H1 (cell line): ENCODE measurements at regions not wholly inside any gene's neighbourhood (a gene's known extent, or its start where the extent isn't known, plus 50 kb on each side); places are given as distances from the start of the nearest gene placed in this dataset.

ENCODE experiments used
- CTCF ChIA-PET: fragments of 300-600 bp; sonication (Branson Sonifier 250); formaldehyde crosslinking; loops from one replicate; lab custom pipeline; 2021; ENCODE audit not compliant: partially characterized antibody; lab: Charles Lee
- POLR2A ChIA-PET: fragments of 300-600 bp; sonication (Branson Sonifier 250); formaldehyde crosslinking; loops from one replicate; lab custom pipeline; 2021; ENCODE audit warnings: inconsistent platforms; ENCODE audit not compliant: partially characterized antibody; lab: Charles Lee
- DNase-seq, 2 experiments: peaks; one replicate each; pipeline versions ENCODE4 v3.0.0 to v3.0.0-alpha.2; 2010 to 2022; ENCODE audit warnings: low spot score in 2 of 2, low read depth in 1 of 2, mixed read lengths in 1 of 2
- FAIRE-seq: peaks from 2 replicates; lab custom pipeline; 2011; peaks lifted over from hg19 to GRCh38; lab: Jason Lieb, UNC
- H2AFZ ChIP-seq: 2 replicates; pipeline ENCODE4 v1.8.1; 2012; ENCODE audit warnings: low read length, inconsistent platforms
- H2AK5ac ChIP-seq: 2 replicates; pipeline ENCODE4 v1.6.1; 2013; ENCODE audit warnings: low read depth, low read length
- H2BK120ac ChIP-seq: replicated peaks from 2 replicates; pipeline ENCODE3; 2013; ENCODE audit warnings: low read depth, low read length, inconsistent platforms
- H2BK12ac ChIP-seq: 2 replicates; pipeline ENCODE4 v1.6.1; 2013; ENCODE audit warnings: low read depth, low read length
- H2BK15ac ChIP-seq: 2 replicates; pipeline ENCODE4 v1.6.1; 2013; ENCODE audit warnings: low read length
- H2BK20ac ChIP-seq: 2 replicates; pipeline ENCODE4 v1.6.1; 2013; ENCODE audit warnings: low read length
- H2BK5ac ChIP-seq: 2 replicates; pipeline ENCODE4 v1.6.1; 2013; ENCODE audit warnings: low read depth, low read length
- H3K14ac ChIP-seq: 2 replicates; pipeline ENCODE4 v1.6.1; 2013; ENCODE audit warnings: inconsistent platforms; ENCODE audit not compliant: insufficient read length
- H3K18ac ChIP-seq: 2 replicates; pipeline ENCODE4 v1.6.1; 2013; ENCODE audit warnings: low read length; ENCODE audit errors: extremely low read depth
- H3K23ac ChIP-seq: 2 replicates; pipeline ENCODE4 v1.6.1; 2013; ENCODE audit warnings: inconsistent platforms; ENCODE audit not compliant: insufficient read length
- H3K23me2 ChIP-seq: 2 replicates; pipeline ENCODE4 v1.6.1; 2013; ENCODE audit warnings: low read depth, low read length
- H3K27ac ChIP-seq: 2 replicates; pipeline ENCODE4 v1.6.1; 2011; ENCODE audit warnings: low read depth, low read length, inconsistent platforms
- H3K27me3 ChIP-seq, 4 experiments: replicated peaks in 1 of 4; 1 replicate in 1 of 4; 2 replicates in 3 of 4; pipeline versions ENCODE4 v1.6.1 to v1.8.1; 2011 to 2013; ENCODE audit warnings: low read length in 3 of 4, mild to moderate bottlenecking in 3 of 4, inconsistent platforms in 2 of 4, mixed read lengths in 2 of 4, moderate library complexity in 1 of 4; ENCODE audit not compliant: control insufficient read depth in 3 of 4, insufficient read depth in 3 of 4; ENCODE audit errors: extremely low read depth in 1 of 4
- H3K36me3 ChIP-seq, 4 experiments: 2 replicates each; pipeline versions ENCODE4 v1.6.1 to v1.8.1; 2011 to 2013; ENCODE audit warnings: mild to moderate bottlenecking in 4 of 4, low read length in 3 of 4, moderate library complexity in 2 of 4, control low read depth in 1 of 4, inconsistent platforms in 1 of 4; ENCODE audit not compliant: insufficient read depth in 4 of 4, control insufficient read depth in 2 of 4
- H3K4ac ChIP-seq: replicated peaks from 2 replicates; pipeline ENCODE3; 2013; ENCODE audit warnings: low read length, low read depth, mixed read lengths, inconsistent platforms; ENCODE audit not compliant: insufficient read length
- H3K4me1 ChIP-seq, 4 experiments: replicated peaks in 1 of 4; 1 replicate in 1 of 4; 2 replicates in 3 of 4; pipeline versions ENCODE4 v1.6.1 to v1.8.1; 2011 to 2013; ENCODE audit warnings: low read length in 3 of 4, inconsistent platforms in 2 of 4, mixed read lengths in 1 of 4; ENCODE audit not compliant: insufficient read depth in 4 of 4, control insufficient read depth in 3 of 4
- H3K4me2 ChIP-seq, 2 experiments: 2 replicates each; pipeline versions ENCODE4 v1.6.1 to v1.8.1; 2011 to 2013; ENCODE audit warnings: low read depth in 2 of 2, low read length in 2 of 2, control low read depth in 1 of 2, inconsistent platforms in 1 of 2, mild to moderate bottlenecking in 1 of 2; ENCODE audit not compliant: insufficient read depth in 1 of 2
- H3K4me3 ChIP-seq, 4 experiments: fragments of 200-600, 300-600 bp in 1 of 4; sonication (generic), shearing (Covaris generic), sonication (Bioruptor Twin) in 1 of 4; 2 replicates each; pipeline versions ENCODE4 v1.5.1 to v1.8.1; 2011 to 2016; ENCODE audit warnings: low read length in 4 of 4, low read depth in 3 of 4, control low read depth in 2 of 4, inconsistent platforms in 2 of 4, mild to moderate bottlenecking in 2 of 4, mixed read lengths in 1 of 4, moderate library complexity in 1 of 4; ENCODE audit not compliant: insufficient read depth in 2 of 4; ENCODE audit errors: extremely low read depth in 1 of 4
- H3K56ac ChIP-seq: replicated peaks from 2 replicates; pipeline ENCODE3; 2013; ENCODE audit warnings: low read depth, mild to moderate bottlenecking, mixed read lengths, low read length, inconsistent platforms; ENCODE audit not compliant: insufficient read length
- H3K79me1 ChIP-seq: 2 replicates; pipeline ENCODE4 v1.6.1; 2013; ENCODE audit warnings: low read depth, low read length, control low read depth
- H3K79me2 ChIP-seq, 2 experiments: 2 replicates each; pipeline versions ENCODE4 v1.6.1 to v1.8.1; 2012 to 2013; ENCODE audit warnings: low read length in 2 of 2, mild to moderate bottlenecking in 2 of 2, inconsistent platforms in 1 of 2; ENCODE audit not compliant: insufficient read depth in 2 of 2, control insufficient read depth in 1 of 2
- H3K9ac ChIP-seq, 4 experiments: replicated peaks in 1 of 4; 1 replicate in 1 of 4; 2 replicates in 3 of 4; pipeline versions ENCODE4 v1.6.1 to v1.8.1; 2011 to 2013; ENCODE audit warnings: low read depth in 3 of 4, low read length in 3 of 4, control low read depth in 2 of 4, mild to moderate bottlenecking in 2 of 4, moderate library complexity in 2 of 4, inconsistent platforms in 1 of 4; ENCODE audit errors: extremely low read depth in 1 of 4
- H3K9me3 ChIP-seq, 2 experiments: 2 replicates each; pipeline versions ENCODE4 v1.6.1 to v1.8.1; 2012 to 2013; ENCODE audit warnings: mild to moderate bottlenecking in 2 of 2, moderate library complexity in 2 of 2, control low read depth in 1 of 2, inconsistent platforms in 1 of 2, low read depth in 1 of 2, low read length in 1 of 2, mixed read lengths in 1 of 2; ENCODE audit not compliant: insufficient read depth in 2 of 2
- H4K20me1 ChIP-seq, 2 experiments: replicated peaks in 1 of 2; 2 replicates each; pipeline versions ENCODE3 to v1.8.1; 2011 to 2013; ENCODE audit warnings: inconsistent platforms in 2 of 2, low read length in 2 of 2, mild to moderate bottlenecking in 1 of 2; ENCODE audit not compliant: insufficient read depth in 2 of 2, control insufficient read depth in 1 of 2
- H4K5ac ChIP-seq: 2 replicates; pipeline ENCODE4 v1.6.1; 2013; ENCODE audit warnings: low read length, low read depth, mixed read lengths, inconsistent platforms; ENCODE audit not compliant: insufficient read length
- H4K8ac ChIP-seq: 2 replicates; pipeline ENCODE4 v1.8.0; 2013; ENCODE audit warnings: mild to moderate bottlenecking, moderate library complexity, low read length, inconsistent platforms; ENCODE audit not compliant: insufficient read depth; ENCODE audit errors: extremely low read depth
- H4K91ac ChIP-seq: replicated peaks from 2 replicates; pipeline ENCODE3; 2013; ENCODE audit warnings: low read length, mixed read lengths, inconsistent platforms; ENCODE audit not compliant: insufficient read length
- BACH1 ChIP-seq: IDR thresholded peaks from 2 replicates; pipeline ENCODE4 v1.6.1; 2012; ENCODE audit warnings: low read length, improper control_type of control experiment
- BRCA1 ChIP-seq: IDR thresholded peaks from 2 replicates; pipeline ENCODE4 v1.6.1; 2012; ENCODE audit warnings: low read depth, low read length, improper control_type of control experiment
- CHD2 ChIP-seq: IDR thresholded peaks from 2 replicates; pipeline ENCODE4 v1.6.1; 2012; ENCODE audit warnings: low read length, improper control_type of control experiment
- EP300 ChIP-seq, 2 experiments: IDR thresholded peaks; 1 replicate in 1 of 2; 2 replicates in 1 of 2; pipeline ENCODE4 v1.6.1; 2011 to 2012; ENCODE audit warnings: low read depth in 2 of 2, low read length in 2 of 2, mild to moderate bottlenecking in 2 of 2, borderline replicate concordance in 1 of 2, inconsistent platforms in 1 of 2, moderate library complexity in 1 of 2
- POLR2A ChIP-seq, 2 experiments: IDR thresholded peaks; 1 replicate in 1 of 2; 2 replicates in 1 of 2; pipeline ENCODE4 v1.6.1; 2011; ENCODE audit warnings: low read depth in 2 of 2, low read length in 2 of 2, mild to moderate bottlenecking in 2 of 2; ENCODE audit errors: control extremely low read depth in 1 of 2
- POLR2AphosphoS5 ChIP-seq: IDR thresholded peaks from 2 replicates; pipeline ENCODE4 v1.6.1; 2011; ENCODE audit warnings: low read depth, low read length
- USF2 ChIP-seq: IDR thresholded peaks from 2 replicates; pipeline ENCODE4 v1.6.1; 2011; ENCODE audit warnings: low read length, improper control_type of control experiment
- whole genome bisulfite sequencing, 2 experiments: shearing (Covaris generic) in 1 of 2; methylation state at CpG; one replicate each; pipeline versions ENCODE4 v1.1.6 to v1.1.7; 2013 to 2015; ENCODE audit warnings: low lambda C conversion rate in 2 of 2, mixed read lengths in 2 of 2, inconsistent platforms in 1 of 2, low coverage in 1 of 2, missing lambda C conversion rate in 1 of 2; ENCODE audit not compliant: insufficient replicate concordance in 2 of 2, insufficient coverage in 1 of 2, insufficient read length in 1 of 2; ENCODE audit errors: extremely low coverage in 1 of 2, missing lambda C conversion rate in 1 of 2; 5-methylcytosine and 5-hydroxymethylcytosine counted together

- Histone ChIP-seq H2BK120ac (no peak overlapping the region), H3K4me2 (no peak overlapping the region), H3K23ac (no peak overlapping the region), H3K27ac (no peak overlapping the region), H4K8ac (no peak overlapping the region; the same call in 1 of the 2 replicates), H3K36me3 (peaks cover 0 to 14% (median 0%) of the 10 kb centered on the region in 4 experiments; a peak in 1 of 8 replicates), H3K4ac (no peak overlapping the region), H3K56ac (no peak overlapping the region), H3K9me3 (no peaks in the 10 kb centered on the region), H3K4me1 (peaks cover 0 to 3% (median 0%) of the 10 kb centered on the region in 4 experiments; a peak in 1 of 7 replicates), H3K9ac (no peak overlapping the region), H2BK15ac (no peak overlapping the region), H2BK20ac (no peak overlapping the region), H4K5ac (no peak overlapping the region), H2AFZ (no peak overlapping the region), H2BK12ac (no peak overlapping the region), H2AK5ac (no peak overlapping the region), H2BK5ac (no peak overlapping the region), H3K23me2 (peaks cover 9% of the 10 kb centered on the region; the same call in 1 of the 2 replicates), H3K79me2 (no peaks in the 10 kb centered on the region), H3K14ac (no peak overlapping the region), H3K4me3 (no peak overlapping the region), H3K18ac (no peak overlapping the region), H4K20me1 (peaks cover 2 to 5% of the 10 kb centered on the region in 2 experiments), H4K91ac (no peak overlapping the region), H3K79me1 (no peaks in the 10 kb centered on the region), H3K27me3 (peaks cover 37 to 59% (median 50%) of the 10 kb centered on the region in 4 experiments)
- TF ChIP-seq USF2 (no peak), BRCA1 (no peak), EP300 (IDR thresholded peaks at IDR 0.05; ENCODE audit: borderline replicate concordance in 1 of 2, low read depth in 2 of 2, low read length in 2 of 2) (no peak), CHD2 (no peak), POLR2AphosphoS5 (no peak), POLR2A (IDR thresholded peaks at IDR 0.05; ENCODE audit: control extremely low read depth in 1 of 2, low read depth in 2 of 2, low read length in 2 of 2) (no peak), BACH1 (no peak)
- ChIA-PET CTCF (interaction anchor here (2.2 kb wide), 1 partner anchor 167 kb away, joined by 8 read pairs; no protein-coding TSS in a partner anchor), POLR2A (no interaction called here)
- no peak for DNase-seq
- 89% methylated on average over 12 of the region's 12 CpGs; no CpG with 5 or more reads in 1 of the 2 experiments for WGBS, 2 experiments
- no peak for FAIRE-seq
Observed at GRCh38 chr14:101460986-101461750, 100.1 kb upstream of the DIO3 start.
